ENCODE measurements at regions not wholly inside any gene's neighbourhood (a gene's known extent, or its start where the extent isn't known, plus 50 kb on each side); places are given as distances from the start of the nearest gene placed in this dataset.
A peak's percentile ranks its signal among the peaks of the same experiment; 100 is the strongest.

DNA sequence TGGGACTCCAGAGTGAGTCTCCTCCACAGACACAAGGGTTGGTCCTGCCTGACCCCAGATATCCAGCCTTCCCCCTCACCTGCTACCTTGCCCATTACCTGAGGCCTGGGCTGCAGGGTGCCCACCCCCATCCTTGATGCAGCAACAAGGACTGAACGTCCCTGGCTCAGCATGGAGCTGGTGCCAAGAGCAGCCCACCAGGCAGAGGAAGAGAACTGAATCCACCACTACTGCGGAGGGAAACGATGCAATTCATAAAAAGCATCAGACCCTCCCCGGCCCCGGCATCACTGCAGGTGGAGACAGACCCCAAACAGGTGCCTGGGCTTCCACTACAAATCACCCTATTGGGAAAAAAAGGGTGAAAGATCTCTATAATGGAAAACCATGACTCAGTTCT, 131.0 kb upstream of the TNRC6C start:
- ChIA-PET CTCF (interaction anchor here (0.6 to 0.7 kb wide), 2 partner anchors 88 to 258 kb away, joined by 3 to 8 read pairs; no protein-coding TSS in a partner anchor), POLR2A (interaction anchor here (1.6 kb wide), 1 partner anchor 131 kb away, joined by 4 read pairs; the partner anchor contains the start of gene TNRC6C)
- Histone ChIP-seq H3K36me3 (ENCODE audit: control insufficient read depth in 2 of 2, insufficient read depth in 1 of 2, low read length in 2 of 2) (no peaks in the 10 kb centered on the region), H3K4me3 (ENCODE audit: low read depth, low read length) (no peak overlapping the region), H3K4me1 (ENCODE audit: control insufficient read depth, insufficient read depth, low read length) (0 out of 2 replicates have a peak, but pooled peaks cover 5% of the 10 kb centered on the region), H3K9me3 (ENCODE audit: control insufficient read depth, insufficient read depth, low read depth, low read length) (no peaks in the 10 kb centered on the region), H3K27ac (ENCODE audit: extremely low read depth, low read depth, low read length) (no peak overlapping the region)
- TF ChIP-seq GLIS1 (tag by site-specific recombination; IDR thresholded peaks at IDR 0.05) (no peak), ZNF785 (tag by site-specific recombination; IDR thresholded peaks at IDR 0.05) (no peak), SP7 (tag by site-specific recombination; IDR thresholded peaks at IDR 0.05) (no peak), ZSCAN30 (tag by site-specific recombination; IDR thresholded peaks at IDR 0.05) (no peak), ZNF514 (tag by site-specific recombination; IDR thresholded peaks at IDR 0.05) (no peak), ZNF473 (tag by site-specific recombination; IDR thresholded peaks at IDR 0.05) (no peak), ZNF707 (tag by site-specific recombination; IDR thresholded peaks at IDR 0.05) (no peak), ZNF701 (tag by site-specific recombination; IDR thresholded peaks at IDR 0.05) (no peak), ZNF624 (tag by site-specific recombination; IDR thresholded peaks at IDR 0.05) (no peak), SALL2 (tag by site-specific recombination; IDR thresholded peaks at IDR 0.05; ENCODE audit: borderline replicate concordance) (no peak), ZNF560 (tag by site-specific recombination; IDR thresholded peaks at IDR 0.05; ENCODE audit: borderline replicate concordance) (no peak), ZNF157 (tag by site-specific recombination; IDR thresholded peaks at IDR 0.05) (no peak)
- TF ChIP-seq, protein P1, sequence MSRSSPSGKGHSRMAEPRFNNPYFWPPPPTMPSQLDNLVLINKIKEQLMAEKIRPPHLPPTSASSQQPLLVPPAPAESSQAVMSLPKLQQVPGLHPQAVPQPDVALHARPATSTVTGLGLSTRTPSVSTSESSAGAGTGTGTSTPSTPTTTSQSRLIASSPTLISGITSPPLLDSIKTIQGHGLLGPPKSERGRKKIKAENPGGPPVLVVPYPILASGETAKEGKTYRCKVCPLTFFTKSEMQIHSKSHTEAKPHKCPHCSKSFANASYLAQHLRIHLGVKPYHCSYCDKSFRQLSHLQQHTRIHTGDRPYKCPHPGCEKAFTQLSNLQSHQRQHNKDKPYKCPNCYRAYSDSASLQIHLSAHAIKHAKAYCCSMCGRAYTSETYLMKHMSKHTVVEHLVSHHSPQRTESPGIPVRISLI (tag by site-specific recombination; IDR thresholded peaks at IDR 0.05), result no peak
- TF ChIP-seq, protein P2, sequence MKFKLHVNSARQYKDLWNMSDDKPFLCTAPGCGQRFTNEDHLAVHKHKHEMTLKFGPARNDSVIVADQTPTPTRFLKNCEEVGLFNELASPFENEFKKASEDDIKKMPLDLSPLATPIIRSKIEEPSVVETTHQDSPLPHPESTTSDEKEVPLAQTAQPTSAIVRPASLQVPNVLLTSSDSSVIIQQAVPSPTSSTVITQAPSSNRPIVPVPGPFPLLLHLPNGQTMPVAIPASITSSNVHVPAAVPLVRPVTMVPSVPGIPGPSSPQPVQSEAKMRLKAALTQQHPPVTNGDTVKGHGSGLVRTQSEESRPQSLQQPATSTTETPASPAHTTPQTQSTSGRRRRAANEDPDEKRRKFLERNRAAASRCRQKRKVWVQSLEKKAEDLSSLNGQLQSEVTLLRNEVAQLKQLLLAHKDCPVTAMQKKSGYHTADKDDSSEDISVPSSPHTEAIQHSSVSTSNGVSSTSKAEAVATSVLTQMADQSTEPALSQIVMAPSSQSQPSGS (tag by site-specific recombination; IDR thresholded peaks at IDR 0.05; ENCODE audit: low read depth), result no peak

DNA sequence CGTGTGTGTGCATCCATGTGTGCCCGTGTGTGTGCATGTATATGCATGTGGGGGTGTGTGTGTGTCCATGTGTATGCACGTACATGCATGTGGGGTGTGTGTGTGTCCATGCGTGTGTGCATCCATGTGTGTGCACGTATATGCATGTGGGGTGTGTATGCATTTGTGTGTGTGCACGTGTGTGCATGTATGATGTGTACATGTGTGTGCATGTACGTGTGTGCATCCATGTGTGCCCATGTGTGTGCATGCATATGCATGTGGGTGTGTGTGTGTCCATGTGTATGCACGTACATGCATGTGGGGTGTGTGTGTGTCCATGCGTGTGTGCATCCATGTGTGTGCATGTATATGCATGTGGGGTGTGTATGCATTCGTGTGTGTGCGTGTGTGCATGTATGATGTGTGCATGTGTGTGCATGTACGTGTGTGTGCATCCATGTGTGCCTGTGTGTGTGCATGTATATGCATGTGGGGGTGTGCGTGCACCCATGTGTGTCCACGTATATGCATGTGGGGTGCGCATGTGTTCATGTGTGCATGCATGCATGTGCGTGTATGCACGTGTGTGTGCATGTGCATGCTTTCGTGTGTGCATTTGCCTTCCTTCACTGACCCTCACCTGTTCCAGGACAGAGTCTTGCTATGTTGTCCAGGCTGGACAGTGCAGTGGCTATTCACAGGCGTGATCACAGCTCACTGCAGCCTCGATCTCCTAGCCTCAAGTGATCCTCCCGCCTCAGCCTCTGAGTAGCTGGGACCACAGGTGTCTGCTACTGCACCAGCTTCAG, 129.6 kb upstream of the TNRC6C start:
- ChIA-PET POLR2A (interaction anchor here (1.3 kb wide), 1 partner anchor 130 kb away, joined by 3 read pairs; the partner anchor contains the start of gene TNRC6C), CTCF (no interaction called here)
- Histone ChIP-seq H3K4me1 (ENCODE audit: control insufficient read depth, insufficient read depth, low read length) (0 out of 2 replicates have a peak, but pooled peaks cover 5% of the 10 kb centered on the region), H3K4me3 (ENCODE audit: low read depth, low read length) (no peak overlapping the region), H3K36me3 (ENCODE audit: control insufficient read depth in 2 of 2, insufficient read depth in 1 of 2, low read length in 2 of 2) (no peaks in the 10 kb centered on the region), H3K27ac (ENCODE audit: extremely low read depth, low read depth, low read length) (no peak overlapping the region), H3K9me3 (ENCODE audit: control insufficient read depth, insufficient read depth, low read depth, low read length) (no peaks in the 10 kb centered on the region)
- TF ChIP-seq, protein P3, sequence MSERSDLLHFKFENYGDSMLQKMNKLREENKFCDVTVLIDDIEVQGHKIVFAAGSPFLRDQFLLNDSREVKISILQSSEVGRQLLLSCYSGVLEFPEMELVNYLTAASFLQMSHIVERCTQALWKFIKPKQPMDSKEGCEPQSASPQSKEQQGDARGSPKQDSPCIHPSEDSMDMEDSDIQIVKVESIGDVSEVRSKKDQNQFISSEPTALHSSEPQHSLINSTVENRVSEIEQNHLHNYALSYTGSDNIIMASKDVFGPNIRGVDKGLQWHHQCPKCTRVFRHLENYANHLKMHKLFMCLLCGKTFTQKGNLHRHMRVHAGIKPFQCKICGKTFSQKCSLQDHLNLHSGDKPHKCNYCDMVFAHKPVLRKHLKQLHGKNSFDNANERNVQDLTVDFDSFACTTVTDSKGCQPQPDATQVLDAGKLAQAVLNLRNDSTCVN (tag by site-specific recombination; optimal IDR thresholded peaks at IDR 0.05), result peak; percentile 4
- TF ChIP-seq, protein P4, sequence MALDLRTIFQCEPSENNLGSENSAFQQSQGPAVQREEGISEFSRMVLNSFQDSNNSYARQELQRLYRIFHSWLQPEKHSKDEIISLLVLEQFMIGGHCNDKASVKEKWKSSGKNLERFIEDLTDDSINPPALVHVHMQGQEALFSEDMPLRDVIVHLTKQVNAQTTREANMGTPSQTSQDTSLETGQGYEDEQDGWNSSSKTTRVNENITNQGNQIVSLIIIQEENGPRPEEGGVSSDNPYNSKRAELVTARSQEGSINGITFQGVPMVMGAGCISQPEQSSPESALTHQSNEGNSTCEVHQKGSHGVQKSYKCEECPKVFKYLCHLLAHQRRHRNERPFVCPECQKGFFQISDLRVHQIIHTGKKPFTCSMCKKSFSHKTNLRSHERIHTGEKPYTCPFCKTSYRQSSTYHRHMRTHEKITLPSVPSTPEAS (tag by site-specific recombination; IDR thresholded peaks at IDR 0.05), result peak; percentile 60; the same call in 1 of the 2 replicates
- TF ChIP-seq, protein P5, sequence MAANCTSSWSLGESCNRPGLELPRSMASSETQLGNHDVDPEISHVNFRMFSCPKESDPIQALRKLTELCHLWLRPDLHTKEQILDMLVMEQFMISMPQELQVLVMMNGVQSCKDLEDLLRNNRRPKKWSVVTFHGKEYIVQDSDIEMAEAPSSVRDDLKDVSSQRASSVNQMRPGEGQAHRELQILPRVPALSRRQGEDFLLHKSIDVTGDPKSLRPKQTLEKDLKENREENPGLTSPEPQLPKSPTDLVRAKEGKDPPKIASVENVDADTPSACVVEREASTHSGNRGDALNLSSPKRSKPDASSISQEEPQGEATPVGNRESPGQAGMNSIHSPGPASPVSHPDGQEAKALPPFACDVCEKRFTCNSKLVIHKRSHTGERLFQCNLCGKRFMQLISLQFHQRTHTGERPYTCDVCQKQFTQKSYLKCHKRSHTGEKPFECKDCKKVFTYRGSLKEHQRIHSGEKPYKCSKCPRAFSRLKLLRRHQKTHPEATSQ (tag by site-specific recombination; IDR thresholded peaks at IDR 0.05), result no peak
